ENCODE measurements at regions not wholly inside any gene's neighbourhood (a gene's known extent, or its start where the extent isn't known, plus 50 kb on each side); places are given as distances from the start of the nearest gene placed in this dataset.

GRCh38 chr16:85553436-85554113 is 59.5 kb upstream of the GSE1 start:
- no peak overlapping the region for H2BK15ac ChIP-seq (ENCODE audit: low read depth, low read length)
- H3K79me1 ChIP-seq (ENCODE audit: insufficient read depth, low read depth, low read length, poor library complexity, severe bottlenecking) = no peaks in the 10 kb centered on the region
- H3K4me1 Mint-ChIP-seq = peaks cover 37 to 48% of the 10 kb centered on the region in 2 experiments
- peaks cover 39% of the 10 kb centered on the region for H3K23me2 ChIP-seq (ENCODE audit: insufficient read length, low read depth, low read length, poor library complexity, severe bottlenecking)
- no peak overlapping the region for H2AK5ac ChIP-seq (ENCODE audit: insufficient read length, low read length)
- peak overlapping the region; percentile 78 for H3K4me2 ChIP-seq (ENCODE audit: insufficient read depth, insufficient read length, low read length)
- no peak overlapping the region for H4K8ac ChIP-seq (replicated peaks; ENCODE audit: insufficient read length, low read depth, low read length)
- H3K27me3 Mint-ChIP-seq (ENCODE audit: low read depth) = peaks cover 10% of the 10 kb centered on the region
- H3K4me1 ChIP-seq (ENCODE audit: insufficient read depth, low read length) = peaks cover 3% of the 10 kb centered on the region; the same call in 1 of the 2 replicates
- DNase-seq = peak; percentile 73
- no peak overlapping the region for H3K27ac ChIP-seq (ENCODE audit: insufficient read length, low read depth, low read length)
- H4K20me1 ChIP-seq (ENCODE audit: control insufficient read depth, insufficient read depth, insufficient read length) = no peaks in the 10 kb centered on the region
- 0 out of 2 replicates have a peak overlapping the region, but pooled peaks have one; percentile 29 for H3K14ac ChIP-seq (ENCODE audit: insufficient read depth, low read length)
- TF ChIP-seq CTCF (conservative IDR thresholded peaks at IDR 0.05) = no peak; the same call in 1 of the 3 replicates
- no CpG with 5 or more reads among the region's 57 CpGs for WGBS (ENCODE audit: extremely low coverage, insufficient read length, low lambda C conversion rate)
- no peak overlapping the region for H2BK5ac ChIP-seq (ENCODE audit: insufficient read length, low read length)
- H3K27me3 ChIP-seq (ENCODE audit: insufficient read depth, low read length) = no peaks in the 10 kb centered on the region
- no peak overlapping the region for H3K23ac ChIP-seq (ENCODE audit: insufficient read length, low read depth, low read length)
- no peak overlapping the region for H2BK120ac ChIP-seq (ENCODE audit: low read depth, low read length, poor library complexity, severe bottlenecking)
- H3K9ac ChIP-seq (ENCODE audit: extremely low read depth, insufficient read length, low read length) = no peak overlapping the region
- peaks cover 0 to 3% of the 10 kb centered on the region in 2 experiments; a peak in 1 of 5 replicates for H3K9me3 Mint-ChIP-seq
- peak overlapping the region; percentile 82 to 92 for H3K4me3 Mint-ChIP-seq
- H3K9me3 ChIP-seq (ENCODE audit: control insufficient read depth, low read depth, low read length) = no peaks in the 10 kb centered on the region
- H4K5ac ChIP-seq (ENCODE audit: insufficient read length, low read depth, low read length) = no peak overlapping the region
- no peak overlapping the region for H3K4ac ChIP-seq (ENCODE audit: low read depth, low read length)
- no peak overlapping the region for H3K56ac ChIP-seq (ENCODE audit: insufficient read length, low read depth, low read length)
- no peaks in the 10 kb centered on the region; a peak in 1 of 7 replicates for H3K36me3 Mint-ChIP-seq (ENCODE audit: insufficient read depth in 1 of 3, low read depth in 3 of 3)
- no peak overlapping the region for H4K91ac ChIP-seq (ENCODE audit: insufficient read length, low read depth, low read length)
- peak overlapping the region in 2 of 3 experiments; percentile 58 to 85; a peak in 3 of 7 replicates for H3K27ac Mint-ChIP-seq
- H3T11ph ChIP-seq (ENCODE audit: low read length) = no peak overlapping the region
- no peak overlapping the region for H2AFZ ChIP-seq (ENCODE audit: low read length)
- H2BK20ac ChIP-seq (ENCODE audit: low read depth, low read length, poor library complexity, severe bottlenecking) = no peak overlapping the region
- H3K18ac ChIP-seq (ENCODE audit: insufficient read length, low read depth, low read length) = no peak overlapping the region
- no peak overlapping the region for H2BK12ac ChIP-seq (ENCODE audit: insufficient read length, low read depth, low read length)
- H3K79me2 ChIP-seq (ENCODE audit: insufficient read depth, low read length) = no peaks in the 10 kb centered on the region

All from H9 (cell line).